GM18907 (cell line): ENCODE measurements at regions not wholly inside any gene's neighbourhood (a gene's known extent, or its start where the extent isn't known, plus 50 kb on each side); places are given as distances from the start of the nearest gene placed in this dataset.

Source experiments
- ATAC-seq: cut with Tn5 transposase; IDR thresholded peaks from one replicate; pipeline ENCODE4 v1.9.1; 2021; ENCODE audit warnings: mild to moderate bottlenecking, moderate library complexity; ENCODE audit not compliant: unreplicated experiment

GRCh38 chr14:85479306-85479705 lies 50.6 kb upstream of the FLRT2 start:
- no peak for ATAC-seq

- ATAC-seq = no peak
Observed at GRCh38 chr14:85479771-85480170, 50.2 kb upstream of the FLRT2 start.
